ENCODE measurements at regions not wholly inside any gene's neighbourhood (a gene's known extent, or its start where the extent isn't known, plus 50 kb on each side); places are given as distances from the start of the nearest gene placed in this dataset.
A peak's percentile ranks its signal among the peaks of the same experiment; 100 is the strongest.

DNA sequence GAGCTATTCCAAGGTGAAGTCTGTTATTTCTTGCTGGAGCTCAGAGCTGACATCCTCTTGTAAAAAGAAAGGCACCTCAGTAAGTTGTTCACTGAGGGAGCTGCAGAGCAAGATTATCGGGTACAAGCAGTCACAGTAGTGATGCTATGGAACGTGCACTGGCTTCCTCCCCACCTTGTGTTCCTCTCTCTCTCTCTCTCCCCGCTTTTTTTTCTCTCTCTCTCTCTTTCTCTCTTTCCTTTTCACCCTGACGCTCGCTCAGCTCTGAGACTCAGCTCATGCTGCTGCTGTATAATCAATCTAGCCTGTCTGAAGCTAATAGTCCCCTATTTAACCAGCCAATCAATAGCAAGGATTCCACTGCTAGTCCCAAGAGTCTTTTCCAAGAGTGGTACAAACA, 587.6 kb upstream of the CDH18 start:
- no peaks in the 10 kb centered on the region for H3K9me3 Mint-ChIP-seq (ENCODE audit: unreplicated experiment)

DNA sequence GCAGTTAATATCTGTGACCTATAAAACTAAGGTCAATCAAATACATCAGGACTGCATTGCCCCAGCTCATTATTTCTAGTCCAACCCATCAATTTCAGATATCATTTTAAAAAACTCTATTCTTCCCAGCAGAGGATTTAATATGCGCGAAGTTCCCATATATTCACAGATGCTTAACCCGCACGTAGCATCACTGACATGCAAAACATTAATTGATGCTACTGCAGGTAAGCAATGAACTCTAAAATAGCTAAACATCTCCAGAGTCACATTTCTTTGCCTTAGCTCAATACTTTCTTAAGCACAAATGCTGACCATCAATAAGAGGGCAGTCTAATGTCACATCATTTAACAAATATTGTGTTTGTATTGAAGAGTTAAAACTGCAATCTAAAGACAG, 586.6 kb upstream of the CDH18 start:
- Histone ChIP-seq H3K36me3 (ENCODE audit: insufficient read depth, low read length) (no peaks in the 10 kb centered on the region), H4K20me1 (ENCODE audit: insufficient read depth, low read length) (no peaks in the 10 kb centered on the region), H3K79me2 (ENCODE audit: insufficient read depth, low read length) (no peaks in the 10 kb centered on the region), H3K4me1 (ENCODE audit: insufficient read depth, low read length) (no peaks in the 10 kb centered on the region), H3K4me2 (ENCODE audit: low read length) (no peak overlapping the region), H2AFZ (ENCODE audit: low read depth, low read length) (no peak overlapping the region), H3K4me3 (ENCODE audit: insufficient read depth, low read depth, low read length) (no peak overlapping the region), H3K27me3 (ENCODE audit: insufficient read depth, low read length) (no peaks in the 10 kb centered on the region), H3K9me3 (ENCODE audit: insufficient read depth, low read depth, low read length) (no peaks in the 10 kb centered on the region), H3K27ac (ENCODE audit: low read depth, low read length) (no peak overlapping the region), H3K9ac (ENCODE audit: low read length) (no peak overlapping the region)
- Mint-ChIP-seq H3K36me3 (ENCODE audit: low read depth, unreplicated experiment) (no peaks in the 10 kb centered on the region), H3K4me3 (ENCODE audit: unreplicated experiment) (no peak overlapping the region), H3K27me3 (ENCODE audit: low read depth, unreplicated experiment) (no peaks in the 10 kb centered on the region), H3K9me3 (ENCODE audit: unreplicated experiment) (no peaks in the 10 kb centered on the region), H3K27ac (ENCODE audit: unreplicated experiment) (no peak overlapping the region), H3K4me1 (ENCODE audit: low read depth, unreplicated experiment) (peaks cover 4% of the 10 kb centered on the region)
- no peak for FAIRE-seq
- DNase-seq (ENCODE audit: low read depth) = no peak
- TF ChIP-seq, protein P1, sequence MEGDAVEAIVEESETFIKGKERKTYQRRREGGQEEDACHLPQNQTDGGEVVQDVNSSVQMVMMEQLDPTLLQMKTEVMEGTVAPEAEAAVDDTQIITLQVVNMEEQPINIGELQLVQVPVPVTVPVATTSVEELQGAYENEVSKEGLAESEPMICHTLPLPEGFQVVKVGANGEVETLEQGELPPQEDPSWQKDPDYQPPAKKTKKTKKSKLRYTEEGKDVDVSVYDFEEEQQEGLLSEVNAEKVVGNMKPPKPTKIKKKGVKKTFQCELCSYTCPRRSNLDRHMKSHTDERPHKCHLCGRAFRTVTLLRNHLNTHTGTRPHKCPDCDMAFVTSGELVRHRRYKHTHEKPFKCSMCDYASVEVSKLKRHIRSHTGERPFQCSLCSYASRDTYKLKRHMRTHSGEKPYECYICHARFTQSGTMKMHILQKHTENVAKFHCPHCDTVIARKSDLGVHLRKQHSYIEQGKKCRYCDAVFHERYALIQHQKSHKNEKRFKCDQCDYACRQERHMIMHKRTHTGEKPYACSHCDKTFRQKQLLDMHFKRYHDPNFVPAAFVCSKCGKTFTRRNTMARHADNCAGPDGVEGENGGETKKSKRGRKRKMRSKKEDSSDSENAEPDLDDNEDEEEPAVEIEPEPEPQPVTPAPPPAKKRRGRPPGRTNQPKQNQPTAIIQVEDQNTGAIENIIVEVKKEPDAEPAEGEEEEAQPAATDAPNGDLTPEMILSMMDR (IDR thresholded peaks at IDR 0.05; ENCODE audit: insufficient read depth, low read depth, low read length) = no peak

More for the DNA sequence above, 587.6 kb upstream of the CDH18 start:
- H3K27me3 ChIP-seq (ENCODE audit: insufficient read depth, low read length) = no peaks in the 10 kb centered on the region
- no peaks in the 10 kb centered on the region for H4K20me1 ChIP-seq (ENCODE audit: insufficient read depth, low read length)
- Mint-ChIP-seq H3K36me3 (ENCODE audit: low read depth, unreplicated experiment) (no peaks in the 10 kb centered on the region), H3K4me1 (ENCODE audit: low read depth, unreplicated experiment) (peaks cover 4% of the 10 kb centered on the region), H3K27ac (ENCODE audit: unreplicated experiment) (no peak overlapping the region), H3K27me3 (ENCODE audit: low read depth, unreplicated experiment) (no peaks in the 10 kb centered on the region), H3K4me3 (ENCODE audit: unreplicated experiment) (no peak overlapping the region)
- H3K4me2 ChIP-seq (ENCODE audit: low read length) = peak overlapping the region; percentile 30
- no peaks in the 10 kb centered on the region for H3K36me3 ChIP-seq (ENCODE audit: insufficient read depth, low read length)
- H3K27ac ChIP-seq (ENCODE audit: low read depth, low read length) = no peak overlapping the region
- TF ChIP-seq, protein P1 (IDR thresholded peaks at IDR 0.05; ENCODE audit: insufficient read depth, low read depth, low read length) = no peak
- no peak for TF ChIP-seq EZH2 (IDR thresholded peaks at IDR 0.05; ENCODE audit: insufficient read depth, low read length)
- H3K79me2 ChIP-seq (ENCODE audit: insufficient read depth, low read length) = no peaks in the 10 kb centered on the region
- DNase-seq (ENCODE audit: low read depth) (no peak), FAIRE-seq (no peak)
- peak overlapping the region; percentile 3 for H2AFZ ChIP-seq (ENCODE audit: low read depth, low read length)
- H3K4me1 ChIP-seq (ENCODE audit: insufficient read depth, low read length) = no peaks in the 10 kb centered on the region
- no peak overlapping the region for H3K4me3 ChIP-seq (ENCODE audit: insufficient read depth, low read depth, low read length)
- H3K9ac ChIP-seq (ENCODE audit: low read length) = no peak overlapping the region
- H3K9me3 ChIP-seq (ENCODE audit: insufficient read depth, low read depth, low read length) = no peaks in the 10 kb centered on the region

DNA sequence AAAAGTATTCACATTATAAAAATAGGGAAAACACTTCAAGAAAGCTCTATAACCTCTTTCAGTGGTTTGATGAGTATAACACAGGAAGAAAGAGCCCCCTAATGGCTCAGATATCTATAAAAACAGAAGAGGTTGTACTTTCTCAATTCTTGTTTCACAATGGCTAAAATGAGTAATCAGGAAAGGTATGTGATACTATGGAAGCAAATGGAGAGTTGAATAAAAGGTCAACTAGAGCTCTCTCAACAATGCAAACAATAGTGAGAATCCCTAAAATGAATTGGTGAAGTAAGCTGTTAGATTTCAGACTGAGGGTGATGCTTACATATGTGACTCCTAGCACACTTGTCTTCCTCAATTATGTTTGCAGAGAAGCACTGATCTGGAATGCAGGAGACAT, 584.6 kb upstream of the CDH18 start:
- no peak for FAIRE-seq
- Histone ChIP-seq H3K4me2 (ENCODE audit: low read length) (peak overlapping the region; percentile 46), H3K27ac (ENCODE audit: low read depth, low read length) (no peak overlapping the region), H3K9me3 (ENCODE audit: insufficient read depth, low read depth, low read length) (no peaks in the 10 kb centered on the region), H3K4me1 (ENCODE audit: insufficient read depth, low read length) (no peaks in the 10 kb centered on the region), H3K27me3 (ENCODE audit: insufficient read depth, low read length) (no peaks in the 10 kb centered on the region), H3K36me3 (ENCODE audit: insufficient read depth, low read length) (no peaks in the 10 kb centered on the region), H4K20me1 (ENCODE audit: insufficient read depth, low read length) (no peaks in the 10 kb centered on the region), H3K79me2 (ENCODE audit: insufficient read depth, low read length) (no peaks in the 10 kb centered on the region), H3K9ac (ENCODE audit: low read length) (no peak overlapping the region), H2AFZ (ENCODE audit: low read depth, low read length) (no peak overlapping the region), H3K4me3 (ENCODE audit: insufficient read depth, low read depth, low read length) (no peak overlapping the region)
- Mint-ChIP-seq H3K36me3 (ENCODE audit: low read depth, unreplicated experiment) (no peaks in the 10 kb centered on the region), H3K4me1 (ENCODE audit: low read depth, unreplicated experiment) (peaks cover 4% of the 10 kb centered on the region), H3K4me3 (ENCODE audit: unreplicated experiment) (no peak overlapping the region), H3K27me3 (ENCODE audit: low read depth, unreplicated experiment) (no peaks in the 10 kb centered on the region), H3K27ac (ENCODE audit: unreplicated experiment) (no peak overlapping the region), H3K9me3 (ENCODE audit: unreplicated experiment) (no peaks in the 10 kb centered on the region)
- TF ChIP-seq, protein P1 (IDR thresholded peaks at IDR 0.05; ENCODE audit: insufficient read depth, low read depth, low read length) = peak; percentile 22
- no peak for TF ChIP-seq EZH2 (IDR thresholded peaks at IDR 0.05; ENCODE audit: insufficient read depth, low read length)
- DNase-seq (ENCODE audit: low read depth) = peak; percentile 81
